Left ventricle myocardium superior (tissue), 1 donor: ENCODE measurements at regions not wholly inside any gene's neighbourhood (a gene's known extent, or its start where the extent isn't known, plus 50 kb on each side); places are given as distances from the start of the nearest gene placed in this dataset.
"Not testable (repeated sequence)": the region's sequence is repeated elsewhere in the genome, so short reads cannot be mapped to it uniquely, and the experiment has no call there.

Source experiments
- ATAC-seq: fragments of 200-7000 bp; cut with Tn5 transposase; one replicate; pipeline ENCODE4 v1.9.1; 2020; ENCODE audit warnings: mild to moderate bottlenecking, moderate library complexity
- DNase-seq: peaks from one replicate; pipeline ENCODE4 v3.0.0-alpha.2; 2020
- intact Hi-C: fragments of 100-400 bp; cut with micrococcal nuclease; formaldehyde crosslinking; loops from one replicate; pipeline ENCODE4 v1.11.0; 2022
- donor health status: DM: no; HTN: yes; CAD: no; lungs with severe emphysema.

DNA sequence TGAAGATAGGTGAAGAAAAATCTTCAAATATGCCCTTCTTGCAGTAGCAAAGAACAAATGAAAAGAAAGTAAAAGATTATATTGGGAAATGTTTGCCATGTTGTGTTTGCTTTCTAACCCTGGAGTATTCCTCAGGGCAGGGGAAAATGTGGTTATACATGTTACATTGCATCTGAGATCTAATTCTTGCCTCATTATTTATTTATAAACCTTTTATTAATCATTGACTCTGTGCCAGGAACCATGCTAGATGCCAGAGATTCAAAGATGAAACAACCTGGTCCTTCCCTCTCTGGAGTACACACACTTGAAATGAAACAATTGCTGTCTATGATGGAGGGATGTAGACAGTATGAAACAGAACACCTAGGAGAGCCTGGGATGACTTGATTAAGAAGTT is 128.1 kb upstream of the HMGA2 start:
- DNase-seq (no peak), ATAC-seq (no peak)
- intact Hi-C loops = no loop called here

DNA sequence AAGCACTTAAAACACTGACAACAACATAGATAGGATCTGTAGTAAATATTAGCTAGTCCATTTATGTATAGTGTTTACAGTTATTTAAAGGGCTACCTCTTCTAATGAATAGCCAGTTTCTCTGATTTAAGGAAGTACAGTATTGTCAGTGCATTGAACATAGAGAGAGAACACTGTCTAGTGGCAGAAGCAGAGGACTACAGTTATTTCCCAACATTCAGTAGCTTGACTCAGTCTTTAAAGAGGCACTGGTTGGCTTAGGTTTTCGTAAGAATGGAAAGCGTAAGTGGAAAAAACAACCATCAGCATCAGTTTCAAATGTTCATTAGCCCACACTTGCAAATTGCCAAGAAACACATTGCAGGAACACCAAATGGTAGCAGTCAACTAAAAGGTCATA is 125.0 kb upstream of the HMGA2 start:
- ATAC-seq = no peak
- intact Hi-C loops = no loop called here
- no peak for DNase-seq

DNA sequence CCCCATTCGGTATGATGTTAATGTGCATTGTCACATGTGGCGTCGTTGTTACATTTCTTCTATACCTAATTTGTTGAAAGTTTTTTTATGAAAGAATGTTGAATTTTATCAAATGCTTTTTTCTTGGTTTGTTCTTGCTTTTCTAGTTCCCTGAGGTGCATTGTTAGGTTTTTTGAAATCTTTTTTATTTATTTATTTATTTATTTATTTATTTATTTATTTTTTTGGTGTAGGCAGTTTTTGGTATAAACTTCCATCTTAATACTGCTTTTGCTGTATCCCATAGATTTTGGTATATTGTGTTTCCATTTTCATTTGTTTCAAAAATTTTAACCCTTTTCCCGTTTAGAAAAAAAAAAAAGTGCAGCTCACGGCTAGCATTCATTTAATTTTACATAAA is 121.1 kb upstream of the HMGA2 start:
- ATAC-seq (no peak), DNase-seq (no peak)
- intact Hi-C loops = no loop called here

GRCh38 chr12:65705380-65705876 is 118.9 kb upstream of the HMGA2 start:
- DNase-seq (no peak), ATAC-seq (no peak)
- intact Hi-C loops = no loop called here

DNA sequence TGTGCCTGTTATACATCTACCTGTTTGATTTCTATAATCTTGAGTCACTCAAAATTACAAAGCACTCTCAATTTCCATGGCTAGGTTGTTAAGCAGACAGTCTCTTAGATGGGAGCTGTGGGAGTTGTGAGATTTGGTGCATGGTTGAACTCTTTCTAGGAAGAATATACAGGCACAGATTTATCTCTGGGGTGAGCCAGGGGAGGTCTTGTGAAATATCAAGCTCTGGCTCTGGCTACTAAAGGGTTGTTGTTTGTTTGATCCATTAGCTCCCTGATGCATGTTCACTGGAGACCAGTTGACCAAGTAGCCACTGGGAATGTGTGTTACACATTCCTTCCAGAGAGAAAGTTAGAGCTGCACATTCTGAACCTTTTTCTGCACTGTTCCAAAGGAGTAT is 117.2 kb upstream of the HMGA2 start:
- intact Hi-C loops = no loop called here
- DNase-seq (no peak), ATAC-seq (no peak)

DNA sequence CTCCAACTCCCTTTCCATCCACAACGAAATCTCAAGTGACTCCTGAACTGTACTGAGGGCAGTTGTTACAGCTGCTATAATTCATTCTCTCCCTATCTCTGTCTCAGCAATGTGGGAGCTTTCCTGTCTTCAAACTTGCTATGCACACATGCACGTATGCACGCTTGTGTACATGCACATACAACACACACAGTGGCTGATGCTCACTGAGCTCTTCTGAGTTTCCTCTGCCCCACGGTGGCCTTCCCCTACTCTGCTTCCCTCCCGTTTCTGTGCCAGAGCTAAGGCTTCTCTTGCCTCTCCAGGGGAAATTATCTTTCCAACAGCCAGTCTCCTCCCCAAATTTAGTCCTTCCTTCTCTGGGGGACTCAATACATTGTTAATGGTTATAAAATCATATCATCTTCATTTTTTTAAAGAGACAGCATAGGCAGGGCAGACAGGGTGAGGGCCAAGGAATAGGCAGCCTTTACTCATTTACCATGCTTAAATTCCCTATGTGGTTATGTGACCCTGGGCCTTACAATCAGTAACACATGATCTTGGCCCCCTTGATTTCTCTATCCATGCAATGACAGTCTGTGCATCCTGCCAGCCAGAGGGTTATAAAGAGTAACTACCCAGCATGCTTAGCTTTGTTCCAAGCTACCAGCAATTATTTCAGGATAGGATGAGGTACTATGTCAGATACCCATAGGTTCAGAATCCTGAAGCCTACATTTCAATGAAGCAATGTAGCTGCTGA is 111.9 kb upstream of the HMGA2 start:
- intact Hi-C loops = no loop called here
- no peak for DNase-seq
- no peak for ATAC-seq

DNA sequence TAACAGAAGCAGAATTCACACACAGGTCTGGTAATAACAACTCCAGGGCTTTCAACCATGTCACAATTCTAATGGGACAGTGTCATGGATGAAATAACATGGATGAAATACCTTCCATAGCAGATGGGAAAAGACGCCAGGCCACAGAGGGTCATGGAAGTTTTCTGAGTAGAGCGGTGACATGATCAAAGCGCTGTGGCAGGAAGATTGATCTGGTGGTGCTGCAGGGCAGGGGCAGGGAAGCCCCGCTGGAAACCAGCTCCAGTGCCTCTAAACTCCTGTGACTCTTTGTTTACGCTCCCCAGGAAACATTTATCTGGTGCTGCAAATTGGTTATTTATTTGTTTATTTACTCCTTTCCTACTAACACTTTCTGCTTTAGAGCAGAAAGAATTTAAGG is 108.3 kb upstream of the HMGA2 start:
- DNase-seq (no peak), ATAC-seq (no peak)
- intact Hi-C loops = no loop called here

GRCh38 chr12:65720136-65721130 is 103.8 kb upstream of the HMGA2 start:
- intact Hi-C loops = no loop called here
- ATAC-seq (no peak), DNase-seq (no peak)

GRCh38 chr12:65721541-65722190 is 102.6 kb upstream of the HMGA2 start:
- intact Hi-C loops = no loop called here
- ATAC-seq (no peak), DNase-seq (no peak)

GRCh38 chr12:65725376-65725775 is 98.9 kb upstream of the HMGA2 start:
- ATAC-seq (no peak), DNase-seq (no peak)
- intact Hi-C loops = no loop called here

- ATAC-seq (no peak), DNase-seq (no peak)
- intact Hi-C loops = no loop called here
These were observed 95.8 kb upstream of the HMGA2 start for GRCh38 chr12:65728455-65728847.

DNA sequence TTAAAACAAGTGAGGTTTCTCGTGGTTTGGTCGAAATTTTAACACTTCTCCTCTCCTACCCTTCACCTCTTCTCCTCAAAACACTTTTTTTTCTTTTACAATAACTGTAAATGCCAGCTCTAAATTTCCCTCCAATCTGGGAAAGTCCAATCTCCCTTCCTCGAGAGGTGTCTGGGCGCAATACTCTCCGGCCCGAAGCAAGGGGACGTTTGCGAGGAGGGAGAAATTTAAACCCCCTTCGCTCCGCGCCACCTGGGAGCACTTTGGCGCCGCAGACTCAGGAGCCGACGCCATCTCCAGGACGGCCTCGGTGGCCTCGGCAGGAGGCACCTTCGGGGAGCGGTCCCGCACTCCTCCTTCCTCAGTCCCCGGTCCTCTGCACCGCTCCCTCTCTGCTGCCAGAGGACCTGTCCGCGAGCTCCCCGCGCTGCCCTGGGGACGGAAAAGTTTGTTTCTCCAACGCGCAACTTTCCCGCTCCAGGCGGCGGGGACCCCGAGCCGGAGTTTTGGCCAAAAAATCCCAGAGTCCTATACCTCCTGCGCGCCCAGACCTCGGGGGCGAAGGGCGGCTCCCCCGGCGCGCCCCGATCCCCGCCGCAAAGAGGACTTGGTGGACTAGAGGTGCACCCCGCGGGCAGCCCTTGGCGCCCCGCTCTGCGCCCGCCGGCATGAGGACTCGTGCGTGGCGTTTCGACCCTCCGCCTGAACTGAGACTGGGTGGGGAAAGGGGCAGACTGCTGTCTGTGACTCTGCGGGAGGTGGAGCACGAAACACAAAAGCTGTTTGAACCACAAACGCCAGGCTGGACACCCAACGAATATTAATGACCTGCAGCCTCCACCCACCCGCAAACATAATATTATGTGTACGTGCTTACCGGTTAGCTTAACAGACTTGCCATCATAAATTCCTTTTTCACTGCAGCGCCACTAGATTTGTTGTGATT is 95.2 kb upstream of the HMGA2 start:
- DNase-seq (no peak), ATAC-seq (no peak)
- intact Hi-C loops = no loop called here

- intact Hi-C loops = no loop called here
- DNase-seq = no peak
- no peak for ATAC-seq
These were observed 92.5 kb upstream of the HMGA2 start for GRCh38 chr12:65731771-65732170.

DNA sequence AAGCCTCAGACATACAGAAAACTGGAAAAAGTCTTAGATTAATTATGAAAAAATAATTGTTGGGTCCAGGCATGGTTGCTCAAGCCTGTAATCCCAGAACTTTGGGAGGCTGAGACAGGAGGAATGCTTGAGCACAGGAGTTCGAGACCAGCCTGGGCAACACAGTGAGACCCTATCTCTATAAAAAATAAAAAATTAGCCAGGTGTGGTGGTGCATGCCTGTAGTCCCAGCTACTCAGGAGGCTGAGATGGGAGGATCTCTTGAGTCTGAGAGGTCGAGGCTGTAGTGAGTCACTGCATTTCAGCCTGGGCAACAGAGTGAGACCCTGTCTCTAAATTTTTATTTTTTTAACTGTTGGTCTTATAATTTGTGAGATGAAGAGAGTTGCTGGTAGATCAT is 90.6 kb upstream of the HMGA2 start:
- ATAC-seq, DNase-seq, intact Hi-C loops: not testable (repeated sequence)

DNA sequence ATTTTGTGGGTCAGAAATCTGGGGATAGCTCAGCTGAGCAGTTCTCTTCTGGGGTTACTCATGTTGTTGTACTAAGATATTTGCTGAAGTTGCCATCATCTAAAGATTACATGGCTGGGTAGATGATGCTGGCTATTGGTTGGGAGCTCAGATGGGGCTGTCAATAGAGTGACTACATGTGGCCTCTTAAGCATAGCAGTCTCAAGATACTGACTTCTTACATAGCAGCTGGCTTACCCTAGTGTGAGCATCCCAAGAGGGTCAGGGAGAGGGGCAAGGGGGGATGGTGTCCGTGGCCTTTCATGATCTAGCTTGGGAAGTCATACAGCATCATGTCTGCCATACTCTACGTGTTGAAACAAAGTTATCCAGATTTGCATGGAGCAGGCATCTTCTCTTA is 90.1 kb upstream of the HMGA2 start:
- intact Hi-C loops = no loop called here
- no peak for ATAC-seq
- DNase-seq = no peak

DNA sequence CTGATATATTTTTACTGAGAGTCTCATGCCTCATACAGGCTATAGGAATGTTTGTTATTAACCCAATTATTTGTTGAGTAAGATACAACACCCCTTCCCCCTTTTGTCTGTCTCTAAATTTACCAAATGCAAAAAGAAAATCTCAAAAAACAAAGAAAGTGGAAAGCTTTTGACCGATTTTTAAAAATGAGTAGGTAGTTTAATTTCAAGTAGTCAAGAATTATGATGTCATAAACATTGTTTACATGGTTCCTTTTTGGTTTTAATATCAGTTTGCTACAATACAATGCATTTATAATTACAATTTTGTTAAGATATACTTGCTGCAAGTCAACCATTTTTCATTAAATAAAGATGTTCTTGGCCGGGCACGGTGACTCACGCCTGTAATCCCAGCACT is 84.7 kb upstream of the HMGA2 start:
- intact Hi-C loops = no loop called here
- ATAC-seq = no peak

GRCh38 chr12:65740506-65740872 is 83.8 kb upstream of the HMGA2 start:
- ATAC-seq (no peak), DNase-seq (no peak)
- intact Hi-C loops = no loop called here

More for the DNA sequence above, 84.7 kb upstream of the HMGA2 start:
- DNase-seq = no peak

DNA sequence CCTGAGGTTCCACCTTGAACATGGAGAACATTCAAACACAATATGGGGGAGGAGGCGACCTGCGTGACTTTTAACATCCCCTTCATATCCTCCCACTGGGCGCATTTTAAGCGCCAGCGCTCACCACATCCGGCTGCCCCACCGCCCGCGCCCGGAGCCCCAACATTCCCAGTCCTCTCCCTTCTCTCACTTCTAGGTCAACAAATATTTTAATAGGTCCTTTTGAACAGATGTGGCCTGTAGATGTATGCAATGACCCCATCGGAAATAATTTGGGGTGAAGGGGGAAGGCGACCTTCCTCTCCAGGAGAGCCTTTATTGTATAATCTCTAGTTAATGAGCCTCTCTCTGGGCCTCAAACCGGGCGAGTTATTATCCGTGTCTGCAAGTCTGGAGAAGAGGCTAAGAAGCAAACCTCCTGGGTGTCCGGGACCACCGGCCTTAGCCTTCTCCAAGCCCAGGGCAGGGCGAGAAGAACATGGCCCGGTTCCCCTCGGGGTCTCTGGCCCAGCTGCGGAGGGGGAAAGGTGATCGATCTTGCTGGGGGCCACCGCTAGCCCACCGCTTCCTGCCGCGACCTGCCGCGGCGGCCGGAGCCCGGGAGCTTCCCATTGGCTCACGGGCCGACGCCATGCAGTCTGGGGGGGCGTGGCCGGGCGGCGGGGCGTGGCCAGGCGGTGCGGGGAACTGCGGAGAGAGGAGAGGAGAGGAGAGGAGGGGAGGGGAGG is 83.2 kb upstream of the HMGA2 start:
- DNase-seq (peak; percentile 88), ATAC-seq (peak; percentile 99)
- intact Hi-C loops = no loop called here
